GF-D8 (cell line): ENCODE measurements at regions not wholly inside any gene's neighbourhood (a gene's known extent, or its start where the extent isn't known, plus 50 kb on each side); places are given as distances from the start of the nearest gene placed in this dataset.

Source experiments
- DNase-seq: peaks from one replicate; lab custom pipeline; 2025; lab: John Stamatoyannopoulos, UW

GRCh38 chr11:128328955-128329551 is 258.3 kb downstream of the ETS1 start:
- DNase-seq: no peak

GRCh38 chr11:128327274-128327673 is 260.1 kb downstream of the ETS1 start:
- no peak for DNase-seq

GRCh38 chr11:128326791-128327190 is 260.6 kb downstream of the ETS1 start:
- no peak for DNase-seq

DNA sequence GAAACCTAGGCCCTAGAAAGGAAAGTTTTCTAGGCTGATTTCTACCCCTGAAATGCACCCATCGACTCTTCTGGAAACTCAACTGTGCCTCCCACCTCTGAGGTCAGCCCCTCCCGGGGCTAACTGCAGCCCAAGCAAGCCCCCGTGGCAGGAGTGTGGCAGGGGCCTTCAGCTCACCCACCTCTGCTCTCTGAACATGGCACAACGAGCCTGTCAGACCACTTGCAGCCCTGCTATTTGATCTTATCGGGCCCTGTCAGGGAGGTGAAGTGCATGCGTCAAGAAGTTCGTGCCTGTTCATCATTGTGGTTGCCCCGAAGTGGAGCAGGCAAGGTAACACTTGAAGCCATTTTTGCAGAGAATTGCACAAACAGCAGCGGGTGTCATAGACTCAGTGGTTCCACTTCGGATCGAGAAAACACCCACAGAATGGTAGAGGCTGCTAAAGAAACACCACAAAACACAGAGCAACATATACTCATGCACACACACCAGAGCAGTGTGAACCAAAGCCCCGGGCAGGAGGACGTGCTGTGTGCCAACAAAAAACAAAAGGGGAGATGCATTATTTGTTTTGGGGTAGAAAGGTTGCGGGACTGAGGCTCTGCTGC is 262.7 kb downstream of the ETS1 start:
- no peak for DNase-seq

GRCh38 chr11:128324051-128324481 is 263.3 kb downstream of the ETS1 start:
- DNase-seq: no peak

- DNase-seq: no peak
Observed at GRCh38 chr11:128323381-128323780, 264.0 kb downstream of the ETS1 start.

DNA sequence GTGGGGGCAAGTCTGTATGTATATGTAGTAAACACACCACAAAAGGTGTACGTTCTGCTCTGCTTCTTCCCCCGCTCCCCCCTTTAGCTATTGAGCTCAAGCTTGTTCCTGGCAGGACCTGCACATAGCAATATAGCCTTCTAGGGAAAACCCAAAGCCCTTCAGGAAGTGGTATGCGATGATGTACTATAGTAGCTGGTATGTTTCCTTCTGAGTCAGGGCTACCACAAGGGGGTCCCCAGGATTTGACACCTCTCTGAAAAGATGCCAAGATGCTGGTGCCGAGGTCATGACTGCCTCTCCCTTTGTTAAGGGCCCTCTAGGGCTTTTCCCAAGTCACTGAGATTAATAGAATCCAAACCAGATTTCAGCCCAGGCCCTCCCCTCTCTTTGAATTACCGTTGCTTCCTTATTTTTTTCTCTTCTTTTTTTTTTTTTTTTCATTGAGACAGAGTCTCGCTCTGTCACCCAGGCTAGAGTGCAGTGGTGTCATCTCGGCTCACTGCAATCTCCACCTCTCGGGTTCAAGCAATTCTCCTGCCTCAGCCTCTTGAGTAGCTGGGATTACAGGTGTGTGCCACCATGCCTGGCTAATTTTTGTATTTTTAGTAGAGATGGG is 268.4 kb downstream of the ETS1 start:
- no peak for DNase-seq

DNA sequence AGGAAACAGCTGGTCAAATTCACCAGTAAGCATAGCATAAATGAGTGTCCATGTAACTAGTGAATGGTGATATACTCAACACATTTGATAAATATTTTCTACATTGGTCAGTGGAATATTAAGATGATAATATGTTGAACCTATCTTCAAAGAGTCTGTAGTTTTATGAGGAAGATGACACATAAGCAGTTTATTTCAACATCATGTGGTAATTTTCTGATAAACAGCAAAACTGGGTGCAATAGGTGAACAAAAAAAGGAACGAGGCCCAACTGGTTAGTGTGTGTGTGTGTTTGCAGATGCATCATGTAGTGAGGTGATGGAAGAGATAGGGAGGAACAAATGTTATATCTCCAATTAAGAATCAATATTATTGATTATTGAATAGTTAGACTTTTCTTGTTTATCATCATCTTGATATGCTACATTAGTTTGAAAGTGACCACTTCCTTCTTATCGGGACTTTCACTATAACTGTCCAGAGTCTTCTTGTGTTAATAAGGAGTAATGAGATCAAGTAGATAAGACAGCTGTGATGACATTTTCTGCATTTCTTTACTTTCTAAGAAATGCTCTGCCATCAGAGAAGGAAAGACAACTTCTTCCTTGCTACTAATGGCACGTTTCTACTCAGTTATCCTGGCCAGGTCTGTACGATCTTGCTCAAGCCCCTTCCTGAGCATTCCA is 270.7 kb downstream of the ETS1 start:
- no peak for DNase-seq

DNA sequence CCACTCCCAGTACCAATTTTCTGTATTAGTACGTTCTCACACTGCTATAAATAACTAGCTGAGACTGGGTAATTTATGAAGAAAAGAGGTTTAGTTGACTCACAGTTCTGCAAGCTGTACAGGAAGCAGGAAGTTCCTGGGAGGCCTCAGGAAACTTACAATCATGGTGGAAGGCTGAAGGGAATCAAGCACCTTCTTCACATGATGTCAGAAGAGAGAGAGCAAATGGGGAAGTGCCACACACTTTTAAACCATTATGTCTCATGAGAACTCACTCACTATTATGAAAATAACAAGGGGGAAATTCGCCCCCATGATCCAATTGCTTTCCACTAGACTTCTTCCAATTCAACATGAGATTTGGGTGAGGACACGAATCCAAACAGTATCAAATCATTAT is 271.4 kb downstream of the ETS1 start:
- no peak for DNase-seq

GRCh38 chr11:128313931-128314330 is 273.4 kb downstream of the ETS1 start:
- DNase-seq: no peak

DNA sequence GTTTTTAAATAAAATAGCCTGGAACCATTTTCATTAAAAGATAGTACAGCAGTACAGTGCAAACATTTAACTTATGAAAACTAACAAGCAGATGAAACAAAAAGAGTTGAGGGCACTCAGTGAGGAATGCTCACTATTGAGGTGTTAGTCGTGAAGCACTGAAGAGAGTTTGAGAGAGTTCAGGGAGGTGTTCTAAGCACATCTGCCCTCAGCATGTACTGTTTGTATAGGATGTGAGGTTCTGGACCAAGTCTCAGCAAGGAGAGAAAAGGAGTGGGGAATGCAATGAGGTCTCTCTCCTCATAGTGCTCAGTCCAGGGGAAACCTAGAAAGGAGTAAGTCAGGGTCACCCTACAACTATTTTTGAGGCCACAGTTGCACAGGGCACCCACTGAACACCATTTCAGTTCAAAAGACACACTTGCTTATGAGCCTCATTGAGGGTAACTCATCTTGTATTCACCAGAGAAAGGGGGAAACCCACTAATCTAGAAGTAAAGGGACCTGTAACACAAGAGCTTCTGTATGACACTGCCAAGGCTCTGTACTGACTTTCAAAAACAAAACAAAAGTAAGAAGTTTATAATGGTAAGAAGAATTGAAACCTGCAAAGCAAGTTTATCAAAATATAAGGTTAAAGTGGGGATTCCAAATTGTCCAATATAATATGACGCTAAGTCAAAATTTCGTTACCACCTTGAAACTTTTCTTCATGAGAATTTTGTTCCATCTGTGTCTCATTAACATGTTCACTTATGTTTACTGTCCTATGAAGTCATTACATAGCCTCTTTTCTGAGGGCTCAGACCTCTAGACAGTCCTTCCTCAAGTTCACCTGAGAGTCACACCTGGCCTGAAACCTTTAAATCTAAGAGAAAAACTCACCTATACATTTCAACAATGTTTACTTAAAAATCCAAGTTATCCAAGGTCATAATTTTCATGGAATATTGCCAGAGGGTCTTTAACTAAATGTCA is 275.3 kb downstream of the ETS1 start:
- DNase-seq: no peak

DNA sequence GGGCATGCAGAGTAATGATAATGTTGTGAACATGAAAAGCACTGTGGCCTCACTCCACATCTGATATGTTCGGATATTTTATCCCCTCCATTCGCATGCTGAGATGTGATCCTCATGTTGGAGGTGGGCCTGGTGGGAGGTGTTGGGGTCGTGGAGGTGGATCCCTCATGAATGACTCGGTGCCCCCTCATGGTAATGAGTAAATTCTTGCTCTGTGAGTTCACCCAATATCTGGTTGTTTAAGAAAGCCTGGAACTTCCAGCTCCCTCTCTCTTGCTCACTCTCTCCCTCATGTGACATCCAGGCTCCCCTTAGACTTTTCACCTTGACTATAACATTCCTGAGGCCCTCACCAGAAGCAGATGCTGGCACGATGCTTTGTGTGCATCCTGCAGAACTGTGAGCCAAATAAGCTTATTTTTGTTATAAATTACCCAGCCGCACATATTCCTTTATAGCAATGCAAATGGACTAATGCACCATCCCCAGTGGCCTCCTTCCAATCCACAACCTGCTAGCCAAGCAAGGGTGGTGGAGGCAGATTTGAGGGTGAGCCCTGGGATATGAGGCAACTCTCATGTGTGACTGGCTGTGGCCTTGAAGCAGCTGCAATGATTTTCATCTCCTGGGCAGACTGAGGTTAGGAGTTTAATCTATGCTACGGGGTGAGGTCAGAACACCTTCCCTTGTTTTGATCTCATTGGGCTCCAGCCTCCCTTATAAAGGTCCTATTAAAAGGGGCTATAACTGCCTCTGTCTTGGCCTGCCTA is 276.5 kb downstream of the ETS1 start:
- no peak for DNase-seq

DNA sequence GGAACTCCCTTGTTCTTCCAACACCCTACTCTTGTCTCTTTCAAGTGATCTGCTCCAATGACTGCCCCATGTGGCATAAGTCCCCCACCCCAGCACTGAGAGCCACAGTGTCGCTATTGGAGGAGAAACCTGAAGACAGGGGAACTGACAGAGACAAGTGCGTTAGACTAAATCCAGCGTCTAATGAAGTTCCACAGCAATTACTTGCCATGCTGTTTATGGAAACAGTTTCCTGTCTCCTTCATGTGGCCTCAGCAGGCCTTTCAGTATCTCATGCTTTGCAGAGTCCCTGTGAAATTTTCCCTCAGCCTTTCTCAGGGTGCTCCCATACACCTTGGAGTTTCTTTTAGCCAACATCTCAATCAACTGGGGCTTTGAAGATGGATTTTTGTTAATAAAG is 277.4 kb downstream of the ETS1 start:
- no peak for DNase-seq

DNA sequence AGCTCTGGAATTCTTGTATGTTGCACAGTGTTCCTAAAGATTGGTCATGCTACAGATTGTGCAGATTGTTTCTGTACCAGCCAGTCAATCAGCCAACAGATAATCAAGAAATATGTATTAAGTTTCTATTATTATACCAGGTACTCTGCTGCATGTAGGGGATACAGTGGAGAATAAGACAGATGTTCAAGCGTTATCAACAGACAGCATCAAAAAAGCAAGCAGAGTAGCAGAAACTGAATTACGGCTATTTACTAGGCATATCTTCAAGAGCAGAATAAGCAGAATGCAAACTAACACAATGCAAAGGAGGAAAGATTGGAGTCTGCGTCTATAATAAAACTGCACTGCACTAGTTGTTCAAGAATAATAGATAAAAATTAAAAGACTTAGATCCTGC is 278.6 kb downstream of the ETS1 start:
- no peak for DNase-seq

- DNase-seq: no peak
Observed at GRCh38 chr11:128305588-128305987, 281.8 kb downstream of the ETS1 start.

- no peak for DNase-seq
Observed at GRCh38 chr11:128304666-128305485, 282.5 kb downstream of the ETS1 start.

DNA sequence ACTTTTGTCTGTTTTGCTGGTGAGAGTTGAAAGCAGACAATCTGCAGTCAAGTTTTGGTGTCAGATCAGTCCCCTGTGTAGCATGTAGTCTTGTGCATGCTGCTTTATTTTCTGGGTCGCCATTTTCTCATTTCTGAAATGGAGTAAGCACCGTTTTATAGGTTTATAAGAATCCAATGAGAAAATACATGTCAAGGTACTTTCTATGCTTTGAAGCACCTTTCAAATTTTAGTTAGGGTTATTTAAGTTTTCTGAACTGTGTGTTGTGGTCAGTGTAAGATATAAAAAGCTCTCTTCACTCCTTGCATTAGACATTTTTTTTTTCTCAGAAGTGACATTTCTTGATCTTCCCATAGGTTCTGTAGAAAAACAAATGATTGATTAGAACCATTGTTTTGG is 283.2 kb downstream of the ETS1 start:
- no peak for DNase-seq

DNA sequence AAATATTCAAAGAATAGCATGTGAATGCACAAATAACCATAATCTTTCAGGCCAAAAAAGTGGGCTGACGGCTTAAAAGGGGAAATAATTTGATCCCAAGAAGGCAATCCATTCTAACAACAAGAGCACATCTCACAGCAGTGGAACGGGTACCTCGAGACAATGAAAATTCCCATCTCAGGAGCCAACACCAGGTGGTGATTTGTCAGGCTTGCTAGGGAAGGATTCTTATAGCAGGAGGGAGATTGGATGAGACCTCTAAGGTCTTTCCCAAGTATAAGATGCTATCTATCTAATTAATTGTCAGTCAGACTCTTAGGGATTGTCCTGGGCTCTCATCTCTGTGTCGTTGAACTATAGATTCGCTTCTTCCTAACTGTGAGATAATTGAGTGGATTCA is 284.0 kb downstream of the ETS1 start:
- no peak for DNase-seq

GRCh38 chr11:128302425-128303186 is 284.8 kb downstream of the ETS1 start:
- DNase-seq: no peak

- no peak for DNase-seq
Observed at GRCh38 chr11:128301756-128302155, 285.6 kb downstream of the ETS1 start.
